ENCODE measurements at regions not wholly inside any gene's neighbourhood (a gene's known extent, or its start where the extent isn't known, plus 50 kb on each side); places are given as distances from the start of the nearest gene placed in this dataset.
"Not testable (repeated sequence)": the region's sequence is repeated elsewhere in the genome, so short reads cannot be mapped to it uniquely, and the experiment has no call there.

DNA sequence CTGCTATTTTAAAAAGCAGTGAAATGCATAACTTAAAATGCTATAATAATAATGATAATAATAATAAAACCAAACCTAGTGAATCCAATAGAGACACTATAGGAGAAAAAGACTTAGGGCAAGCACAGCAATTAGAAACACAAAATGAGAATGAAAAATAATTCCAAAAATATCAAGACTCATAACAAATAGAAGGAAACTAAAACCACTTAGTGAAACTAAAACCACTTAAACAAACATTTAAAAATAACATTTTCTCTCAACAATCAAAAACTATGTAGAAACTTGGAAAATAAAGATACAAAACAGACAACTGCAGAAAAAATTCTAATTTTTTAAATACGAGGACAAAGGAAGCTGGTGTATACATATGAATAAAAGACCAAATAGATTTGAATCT lies 655.2 kb upstream of the NRG3 start:
- DNase-seq (ENCODE audit: low spot score), result no peak

DNA sequence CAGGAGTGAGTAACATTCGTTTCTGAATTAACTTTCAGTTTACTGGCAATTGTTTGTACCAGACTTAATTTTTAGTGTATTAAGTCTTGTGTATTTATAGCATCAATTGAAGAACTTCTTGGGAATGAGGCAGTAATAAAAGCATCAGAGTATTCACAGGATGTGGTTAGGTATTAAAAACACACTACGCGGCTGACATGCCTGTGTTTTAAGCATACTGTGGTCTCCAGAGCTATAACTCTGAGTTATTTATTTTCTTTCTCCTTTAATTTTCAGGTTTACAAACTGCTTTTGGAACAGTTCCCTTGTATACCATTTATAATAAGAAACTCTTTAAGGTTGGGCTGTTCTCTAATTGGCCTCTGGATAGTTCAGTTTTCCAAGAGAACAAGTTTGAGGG lies 626.1 kb upstream of the NRG3 start:
- DNase-seq (ENCODE audit: low spot score), result peak; percentile 75

- DNase-seq (ENCODE audit: low spot score), result no peak
These were observed 623.4 kb upstream of the NRG3 start for GRCh38 chr10:81251457-81252115.

DNA sequence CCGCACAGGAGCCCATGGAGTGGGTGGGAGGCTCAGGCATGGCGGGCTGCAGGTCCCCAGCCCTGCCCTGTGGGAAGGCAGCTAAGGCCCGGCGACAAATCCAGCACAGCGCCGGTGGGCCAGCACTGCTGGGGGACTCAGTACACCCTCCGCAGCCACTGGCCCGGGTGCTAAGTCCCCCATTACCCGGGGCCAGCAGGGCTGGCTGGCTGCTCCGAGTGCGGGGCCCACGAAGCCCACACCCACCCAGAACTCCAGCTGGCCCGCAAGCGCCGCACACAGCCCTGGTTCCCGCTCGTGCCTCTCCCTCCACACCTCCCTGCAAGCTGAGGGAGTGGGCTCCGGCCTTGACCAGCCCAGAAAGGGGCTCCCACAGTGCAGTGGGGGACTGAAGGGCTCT lies 610.0 kb upstream of the NRG3 start:
- DNase-seq (ENCODE audit: low spot score), result not testable (repeated sequence)

DNA sequence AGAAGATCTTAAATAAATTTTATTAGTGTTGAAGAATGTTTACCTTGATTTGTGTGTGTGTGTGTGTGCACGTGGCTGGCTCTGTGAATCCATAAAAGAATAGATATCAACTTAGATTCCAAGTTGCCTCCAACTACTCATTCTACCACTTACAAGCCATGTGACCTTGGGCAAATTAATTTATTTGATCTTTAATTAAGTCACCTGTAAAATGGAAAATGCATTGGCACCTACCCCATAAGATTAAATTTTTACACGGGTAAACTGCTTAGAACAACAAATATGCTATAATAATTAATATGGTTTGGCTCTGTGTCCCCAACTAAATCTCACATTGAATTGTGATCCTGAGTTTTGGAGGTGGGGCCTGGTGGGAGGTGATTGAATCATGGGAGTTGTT lies 604.9 kb upstream of the NRG3 start:
- DNase-seq (ENCODE audit: low spot score), result no peak

DNA sequence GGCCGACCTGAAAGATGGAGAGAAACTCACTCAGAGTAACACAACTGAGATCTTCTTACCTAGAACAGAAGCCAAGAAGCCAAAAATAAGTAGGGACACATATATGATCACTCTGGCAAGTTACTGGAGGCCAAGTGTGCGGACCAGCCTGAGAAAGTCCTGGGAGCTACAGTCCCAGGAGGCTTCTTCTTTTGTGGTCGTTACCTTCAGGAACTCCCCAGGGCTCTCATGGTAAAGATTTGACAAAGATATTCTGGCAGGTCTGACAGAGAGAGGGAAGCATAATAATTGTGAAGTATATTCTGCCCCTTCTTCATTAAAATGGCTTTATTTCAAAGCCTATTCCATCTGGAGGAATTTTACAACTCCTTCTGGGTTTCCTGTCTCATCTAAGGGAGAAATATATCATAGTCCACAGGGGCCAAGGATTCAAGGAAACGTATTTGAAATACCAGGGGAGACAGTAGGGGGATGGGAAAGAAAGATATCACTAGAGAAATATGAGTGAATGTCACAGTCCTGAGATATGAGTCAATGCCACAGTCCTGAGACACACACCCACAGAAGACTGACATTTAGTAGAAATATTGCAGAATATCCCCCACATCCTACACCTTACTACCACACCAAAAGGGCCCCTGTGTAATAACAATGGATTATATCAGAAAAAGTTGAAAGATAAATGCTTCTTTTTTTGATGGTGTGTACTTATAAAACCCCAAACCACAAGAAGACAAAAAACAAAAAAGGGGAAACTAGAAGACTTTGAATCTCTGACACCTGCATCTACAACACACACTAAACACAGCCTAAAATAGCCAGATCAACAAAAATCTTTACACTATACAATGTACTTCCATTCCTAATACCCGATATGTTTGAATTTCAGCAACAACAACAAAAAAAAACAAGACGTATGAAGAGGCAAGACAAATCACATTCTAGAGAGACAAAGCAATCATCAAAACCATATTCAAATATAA lies 594.2 kb upstream of the NRG3 start:
- DNase-seq (ENCODE audit: low spot score), result no peak

GRCh38 chr10:81288544-81288943 lies 586.5 kb upstream of the NRG3 start:
- no peak for DNase-seq (ENCODE audit: low spot score)

- DNase-seq (ENCODE audit: low spot score), result no peak
These were observed 577.7 kb upstream of the NRG3 start for GRCh38 chr10:81297292-81297691.

- DNase-seq (ENCODE audit: low spot score), result peak; percentile 17
These were observed 571.3 kb upstream of the NRG3 start for GRCh38 chr10:81303656-81304055.

- DNase-seq (ENCODE audit: low spot score), result no peak
These were observed 567.8 kb upstream of the NRG3 start for GRCh38 chr10:81306971-81307782.

GRCh38 chr10:81309041-81309552 lies 565.9 kb upstream of the NRG3 start:
- no peak for DNase-seq (ENCODE audit: low spot score)

- DNase-seq (ENCODE audit: low spot score), result no peak
These were observed 560.5 kb upstream of the NRG3 start for GRCh38 chr10:81314471-81314870.

DNA sequence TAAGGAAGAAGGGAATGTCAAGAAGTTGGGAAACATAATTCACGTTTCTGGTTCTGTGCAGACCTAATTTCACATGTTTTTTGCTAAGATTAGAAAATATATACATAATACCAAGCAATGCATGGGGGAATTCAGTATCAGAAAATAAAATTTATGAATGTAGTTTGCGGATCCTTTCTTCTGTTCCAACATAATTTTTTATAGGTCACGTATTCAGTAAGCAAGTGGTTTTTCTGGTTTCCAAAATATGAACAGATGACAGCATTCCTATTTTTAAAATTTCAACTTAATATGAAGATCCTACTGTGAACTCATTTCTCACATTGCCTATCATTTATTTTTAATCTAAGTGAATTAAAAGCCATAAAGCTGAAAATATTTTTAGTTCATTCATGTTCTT lies 560.0 kb upstream of the NRG3 start:
- DNase-seq (ENCODE audit: low spot score), result no peak

DNA sequence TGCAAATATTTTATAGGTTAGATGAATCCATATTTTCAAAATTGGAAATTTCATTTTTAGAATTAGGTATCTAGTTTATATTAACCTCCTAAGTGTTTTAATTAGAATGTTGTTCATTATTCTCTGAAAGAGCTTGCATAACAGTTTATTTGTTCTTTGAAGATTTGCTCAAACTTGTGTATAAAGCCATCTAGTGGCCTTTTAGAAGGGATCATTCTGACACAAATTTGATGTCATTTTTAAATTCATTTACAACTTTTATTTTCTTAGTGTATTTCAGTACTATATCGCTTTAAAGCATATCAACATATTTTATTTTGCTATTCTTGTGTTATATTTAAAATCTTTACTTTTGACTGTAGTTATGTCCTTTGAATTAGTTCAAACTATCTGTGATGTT lies 527.0 kb upstream of the NRG3 start:
- peak; percentile 4 for DNase-seq (ENCODE audit: low spot score)

- DNase-seq (ENCODE audit: low spot score), result no peak
These were observed 507.9 kb upstream of the NRG3 start for GRCh38 chr10:81367132-81367531.

GRCh38 chr10:81386817-81387216 lies 488.2 kb upstream of the NRG3 start:
- DNase-seq (ENCODE audit: low spot score), result no peak

DNA sequence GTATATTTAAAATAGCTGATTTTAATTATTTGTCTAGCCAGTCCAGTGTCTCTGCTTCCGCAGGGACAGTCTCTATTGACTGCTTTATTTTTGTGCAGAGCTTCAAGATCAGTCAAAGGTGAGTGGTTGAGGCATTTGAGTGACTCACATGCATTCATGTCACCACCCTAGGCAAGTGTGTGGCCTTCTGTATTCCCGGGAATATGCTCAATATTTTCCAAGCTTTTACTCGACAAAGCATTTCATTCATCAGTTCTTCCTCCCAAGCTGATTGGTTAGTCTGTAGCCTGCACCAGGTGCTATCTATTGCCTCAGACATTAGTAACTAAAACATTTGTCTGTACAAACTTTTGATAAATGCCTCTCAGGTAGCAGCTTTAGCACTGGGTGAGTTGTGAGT lies 471.5 kb upstream of the NRG3 start:
- DNase-seq (ENCODE audit: low spot score), result no peak

DNA sequence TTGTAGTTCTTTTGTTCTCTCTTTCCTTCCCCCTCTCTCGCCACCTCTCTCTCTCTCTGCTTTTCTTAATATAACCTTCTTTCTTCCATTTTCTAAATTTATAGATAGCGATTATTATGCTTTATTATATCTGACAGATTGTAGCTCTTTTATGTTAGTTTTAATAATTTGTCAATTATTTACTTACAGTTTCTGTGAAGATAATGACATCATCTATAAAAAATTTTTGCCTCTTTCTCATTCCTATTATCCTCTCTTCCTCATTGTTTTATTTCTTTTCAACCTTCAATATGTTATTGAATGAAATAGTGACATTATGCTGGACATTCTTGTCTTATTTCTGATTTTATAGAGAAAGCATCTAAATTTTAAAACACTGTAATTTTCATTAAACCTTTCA lies 469.6 kb upstream of the NRG3 start:
- no peak for DNase-seq (ENCODE audit: low spot score)

DNA sequence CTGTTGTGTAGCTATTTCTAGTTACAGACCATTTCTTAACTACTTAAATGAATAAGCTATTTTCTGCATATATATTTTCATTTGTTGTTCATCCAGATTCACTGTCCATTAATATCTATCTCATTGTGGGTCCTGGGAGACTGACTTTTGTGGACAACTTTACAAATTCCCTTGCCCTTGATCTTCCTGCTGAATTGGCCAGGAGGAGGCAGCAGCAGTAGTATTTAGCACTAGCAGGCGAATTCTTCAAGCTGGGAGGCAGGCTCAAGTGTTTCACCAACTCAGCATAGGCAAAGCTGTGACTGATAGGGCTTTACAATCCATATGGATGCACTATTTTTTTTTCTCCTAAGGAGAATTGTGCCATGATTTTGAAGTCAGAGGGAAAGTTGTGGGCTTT lies 461.0 kb upstream of the NRG3 start:
- peak; percentile 19 for DNase-seq (ENCODE audit: low spot score)

DNA sequence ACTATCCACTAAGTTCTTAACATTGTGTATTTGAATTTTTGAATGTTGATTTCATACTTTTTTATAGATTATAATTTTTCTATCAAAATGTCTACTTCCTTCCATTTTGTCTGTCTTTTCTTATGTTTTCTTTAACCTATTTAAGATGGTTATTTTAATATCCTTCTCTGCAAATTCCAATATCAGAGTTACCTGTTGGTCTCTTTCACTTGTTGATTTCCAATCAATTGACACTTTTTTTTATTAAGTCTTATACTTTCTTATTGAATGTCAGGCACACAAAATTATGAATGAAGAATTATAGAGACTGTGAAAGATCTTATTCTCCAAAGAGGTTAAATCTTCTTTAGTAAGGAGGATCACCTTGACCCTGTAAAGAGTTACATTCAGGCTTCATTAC lies 448.3 kb upstream of the NRG3 start:
- DNase-seq (ENCODE audit: low spot score), result no peak

DNA sequence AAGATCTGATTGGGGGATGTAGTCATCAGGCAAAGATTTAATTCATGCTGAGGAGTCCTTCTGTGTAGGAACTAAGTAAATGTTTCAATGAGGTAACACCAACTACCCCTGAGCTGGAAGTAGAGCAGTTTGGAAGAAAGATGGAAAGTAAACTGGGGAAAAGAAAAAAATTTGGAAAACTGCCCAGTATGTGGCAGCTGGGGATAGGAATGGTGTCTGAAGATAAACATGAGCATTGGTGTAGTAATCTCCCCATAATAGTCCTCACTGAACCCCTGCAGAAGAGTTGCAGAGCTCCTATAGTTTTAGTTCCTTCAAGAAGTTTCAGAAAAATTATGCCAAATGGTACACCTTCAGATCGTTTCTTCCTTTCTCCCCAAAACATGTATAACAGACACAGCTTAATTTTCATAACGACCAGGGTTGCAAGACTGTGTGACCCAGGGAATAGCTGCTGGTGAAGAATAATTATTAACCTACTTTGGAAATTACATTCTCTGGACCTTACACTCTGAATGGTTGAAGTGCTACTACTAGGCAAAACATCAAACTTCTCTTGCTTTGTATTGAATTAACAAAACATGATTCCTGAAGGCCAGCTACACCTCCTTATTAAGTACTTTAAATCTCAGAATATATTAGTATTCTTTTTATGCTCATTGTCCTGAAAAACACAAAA lies 446.4 kb upstream of the NRG3 start:
- no peak for DNase-seq (ENCODE audit: low spot score)

DNA sequence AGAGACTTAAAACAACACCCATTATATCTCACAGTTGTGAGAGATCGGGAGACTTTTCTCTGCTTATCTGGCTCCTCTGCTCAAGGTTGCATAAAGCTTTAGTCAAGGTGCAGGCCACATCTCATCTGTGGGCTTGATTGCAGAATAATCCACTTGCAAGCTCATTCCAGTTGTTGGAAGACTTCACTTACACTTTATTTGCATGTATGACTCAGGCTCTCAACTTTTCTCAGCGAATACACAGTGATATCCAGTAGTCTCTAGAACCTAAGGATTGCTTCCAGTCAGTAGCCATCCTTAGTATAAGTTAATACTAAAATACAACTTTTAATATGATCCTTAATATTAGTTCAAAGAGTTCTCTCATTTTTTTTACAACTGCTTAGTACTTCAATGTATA lies 435.5 kb upstream of the NRG3 start:
- DNase-seq (ENCODE audit: low spot score), result no peak

Data from H4 (cell line).